ENCODE measurements at regions not wholly inside any gene's neighbourhood (a gene's known extent, or its start where the extent isn't known, plus 50 kb on each side); places are given as distances from the start of the nearest gene placed in this dataset.
A peak's percentile ranks its signal among the peaks of the same experiment; 100 is the strongest.

DNA sequence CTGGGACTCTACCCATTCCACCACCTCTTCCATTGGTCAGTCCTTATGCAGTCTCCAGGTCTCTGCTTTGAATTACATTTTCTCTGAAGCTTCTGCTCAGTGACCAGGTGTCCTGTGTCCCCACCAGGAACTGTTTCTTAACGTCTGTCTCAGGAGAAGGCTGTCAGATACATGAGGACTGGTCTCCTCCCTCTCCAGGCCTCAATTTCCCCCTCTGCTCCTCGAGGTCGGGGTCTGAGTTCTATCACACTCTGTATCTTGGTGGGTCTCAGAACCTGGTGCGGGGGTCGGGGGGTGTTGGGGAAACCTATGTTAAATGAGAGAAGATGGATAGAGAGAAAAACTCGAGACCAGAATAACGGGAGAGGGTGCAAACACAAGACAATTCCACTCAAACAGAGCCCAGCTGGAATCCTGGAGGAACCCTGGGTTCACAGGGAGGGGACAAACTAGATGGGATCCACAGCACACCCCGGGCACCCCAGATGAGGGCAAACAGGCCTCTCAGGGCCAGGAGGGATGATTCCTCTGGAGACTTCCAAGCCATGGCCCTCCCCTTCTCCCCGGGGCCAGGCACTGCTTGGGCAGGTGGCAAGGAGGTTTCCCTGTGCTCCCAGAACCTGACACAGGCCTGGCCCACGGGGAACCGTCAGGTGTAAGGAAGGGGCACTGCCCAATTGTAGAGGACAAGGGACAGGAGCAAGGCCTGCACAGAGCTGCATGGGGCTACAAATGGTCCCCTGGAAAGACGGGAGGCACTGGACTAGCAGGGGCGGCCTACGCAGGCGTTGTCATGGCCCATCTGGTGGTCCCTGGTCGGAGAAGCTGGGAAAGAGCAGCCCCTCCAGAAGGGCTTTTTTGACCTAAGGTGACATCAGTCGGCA is 313.2 kb upstream of the DIO3 start:
- H3K4me3 ChIP-seq (ENCODE audit: low read depth, poor library complexity, severe bottlenecking): no peak overlapping the region
- intact Hi-C loops (cut with DNase I; ENCODE audit: low total_unique reads): no loop called here
- TF ChIP-seq POLR2A (IDR thresholded peaks at IDR 0.05): no peak
- TF ChIP-seq CTCF (IDR thresholded peaks at IDR 0.05): no peak
- 83 to 91% methylated on average over 17 of the region's 17 CpGs for WGBS, 2 donors
- DNase-seq (ENCODE audit: low spot score in 2 of 2): peak in 1 of 2 donors; percentile 64

- WGBS, 2 donors: 80 to 89% methylated on average over 17 to 18 of the region's 18 CpGs
- no peak overlapping the region for H3K4me3 ChIP-seq (ENCODE audit: low read depth, poor library complexity, severe bottlenecking)
- intact Hi-C loops (cut with DNase I; ENCODE audit: low total_unique reads): no loop called here
- TF ChIP-seq POLR2A (IDR thresholded peaks at IDR 0.05) (no peak), CTCF (IDR thresholded peaks at IDR 0.05) (no peak)
- peak in 1 of 2 donors; percentile 77 for DNase-seq (ENCODE audit: low spot score in 2 of 2)
These were observed 312.2 kb upstream of the DIO3 start for GRCh38 chr14:101248840-101249675.

DNA sequence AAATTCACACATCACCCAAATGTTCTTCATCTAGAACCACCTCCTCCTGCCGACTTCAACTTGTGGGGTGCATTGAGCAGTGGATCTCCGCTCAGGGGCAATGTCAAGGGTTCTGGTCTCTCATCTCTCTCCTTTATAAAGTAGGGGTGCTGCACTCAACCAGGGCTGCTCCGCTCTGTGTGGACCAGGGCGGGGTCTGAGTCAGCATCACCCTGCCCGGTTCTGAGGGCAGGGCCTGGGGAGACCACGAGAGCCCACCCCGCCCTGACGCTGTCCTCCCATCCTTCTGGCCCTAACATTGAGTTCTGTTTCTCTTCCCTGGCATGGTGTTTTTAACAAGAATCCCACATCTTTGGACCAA is 311.6 kb upstream of the DIO3 start:
- TF ChIP-seq CTCF (IDR thresholded peaks at IDR 0.05) (no peak), POLR2A (IDR thresholded peaks at IDR 0.05) (no peak)
- intact Hi-C loops (cut with DNase I; ENCODE audit: low total_unique reads): no loop called here
- WGBS, 2 donors: 83 to 85% methylated on average over 8 of the region's 8 CpGs
- H3K4me3 ChIP-seq (ENCODE audit: low read depth, poor library complexity, severe bottlenecking): no peak overlapping the region
- DNase-seq (ENCODE audit: low spot score in 2 of 2): no peak

DNA sequence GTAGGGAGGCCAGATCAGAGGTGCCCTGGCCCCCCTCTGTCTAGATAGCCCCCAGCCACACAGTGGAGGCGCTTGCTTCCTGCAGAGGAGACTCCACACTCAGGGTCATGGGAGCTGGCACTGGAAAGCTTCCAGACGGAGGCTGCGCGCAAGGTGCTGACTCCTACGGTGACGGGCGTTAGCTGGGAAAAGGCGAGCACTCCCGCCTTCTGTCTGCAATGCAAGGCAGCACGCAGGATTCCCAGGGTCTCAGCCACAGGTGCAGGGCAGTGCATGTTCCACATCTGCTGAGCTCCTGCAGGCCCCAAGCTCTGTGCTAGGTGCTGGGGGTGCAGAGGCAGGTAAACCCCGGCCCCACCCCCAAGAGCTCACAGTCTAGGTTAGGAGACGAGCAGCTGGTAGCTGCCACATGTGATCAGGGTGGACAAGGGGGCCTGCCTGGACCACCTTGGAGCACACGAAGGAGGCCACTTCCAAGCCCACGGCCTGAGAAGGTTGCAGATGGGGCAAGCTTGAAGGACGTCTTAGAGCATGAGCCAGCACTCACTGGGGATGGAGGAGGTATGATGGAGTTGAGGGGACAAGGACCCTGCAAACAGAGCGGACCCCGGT is 310.9 kb upstream of the DIO3 start:
- intact Hi-C loops (cut with DNase I; ENCODE audit: low total_unique reads): no loop called here
- peak in 1 of 2 donors; percentile 80 for DNase-seq (ENCODE audit: low spot score in 2 of 2)
- H3K4me3 ChIP-seq (ENCODE audit: low read depth, poor library complexity, severe bottlenecking): no peak overlapping the region
- 67 to 77% methylated on average over 16 to 17 of the region's 17 CpGs for WGBS, 2 donors
- TF ChIP-seq CTCF (IDR thresholded peaks at IDR 0.05) (no peak), POLR2A (IDR thresholded peaks at IDR 0.05) (no peak)

DNA sequence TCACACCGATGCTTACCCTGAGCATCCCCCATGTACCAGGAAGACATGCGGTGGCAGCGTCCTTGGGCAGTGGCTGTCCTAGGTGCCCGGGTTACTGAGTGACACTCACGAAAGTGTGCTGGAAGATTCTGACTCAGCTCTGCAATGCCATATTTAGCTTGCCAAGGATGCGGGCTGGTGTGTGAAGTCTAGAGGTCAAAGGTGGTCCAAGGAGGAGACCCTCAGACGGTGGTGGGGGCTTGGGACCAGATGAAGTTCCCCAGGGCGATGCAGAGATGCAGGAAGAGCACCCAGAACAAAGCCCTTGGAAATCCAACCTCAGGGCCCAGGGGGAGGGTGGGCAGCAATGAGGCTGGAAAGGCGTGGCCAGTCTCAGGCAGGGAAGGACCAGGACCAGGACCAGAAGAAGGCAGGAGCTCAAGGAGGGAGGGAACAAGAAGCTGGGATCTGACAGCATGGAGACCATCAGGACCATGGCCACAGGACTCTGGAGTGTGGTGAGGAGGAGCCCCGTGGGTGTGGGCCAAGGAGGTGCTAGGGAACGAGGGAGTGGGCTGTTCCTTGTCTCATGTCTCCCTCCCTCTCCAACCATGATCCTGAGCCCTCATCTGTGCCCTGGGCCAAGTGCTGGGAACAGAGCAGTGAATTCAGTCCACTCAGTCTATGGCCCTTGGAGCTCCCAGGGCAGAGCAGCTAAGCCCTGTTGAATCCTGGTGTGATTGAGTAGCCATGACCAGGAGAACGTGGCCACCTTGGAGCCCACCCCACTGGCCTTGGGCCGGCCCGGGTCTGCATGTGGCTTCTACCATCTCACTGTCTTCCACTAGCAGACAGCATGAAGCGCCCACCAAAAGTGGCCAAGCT is 310.1 kb upstream of the DIO3 start:
- no peak for TF ChIP-seq CTCF (IDR thresholded peaks at IDR 0.05)
- no peak for TF ChIP-seq POLR2A (IDR thresholded peaks at IDR 0.05)
- H3K4me3 ChIP-seq (ENCODE audit: low read depth, poor library complexity, severe bottlenecking): no peak overlapping the region
- no peak for DNase-seq (ENCODE audit: low spot score in 2 of 2)
- intact Hi-C loops (cut with DNase I; ENCODE audit: low total_unique reads): no loop called here
- WGBS, 2 donors: 86 to 89% methylated on average over 15 of the region's 15 CpGs
